GM23338 (cell line): ENCODE measurements at regions not wholly inside any gene's neighbourhood (a gene's known extent, or its start where the extent isn't known, plus 50 kb on each side); places are given as distances from the start of the nearest gene placed in this dataset.

ENCODE experiments used
- ATAC-seq: fragments of 200-7000 bp; cut with Tn5 transposase; 3 replicates; pipeline ENCODE4 v1.9.1; 2020
- DNase-seq: peaks from one replicate; pipeline ENCODE4 v3.0.0-alpha.2; 2015; ENCODE audit warnings: low spot score
- H2AFZ ChIP-seq: fragments of 200-600 bp; sonication (generic); 2 replicates; pipeline ENCODE4 v1.8.0; 2016; ENCODE audit warnings: antibody characterized with exemption, mild to moderate bottlenecking, moderate library complexity
- H3F3A ChIP-seq: fragments of 200-600 bp; sonication (generic); replicated peaks from 2 replicates; pipeline ENCODE4 v1.8.0; 2017; ENCODE audit warnings: antibody characterized with exemption, mixed run types, low read depth
- H3K27ac ChIP-seq: fragments of 200-600 bp; sonication (generic); 2 replicates; pipeline ENCODE4 v1.6.1; 2016; ENCODE audit warnings: low read depth
- H3K27me3 ChIP-seq: fragments of 200-600 bp; sonication (generic); 2 replicates; pipeline ENCODE4 v1.8.0; 2016; ENCODE audit warnings: mild to moderate bottlenecking, mixed run types, moderate library complexity; ENCODE audit not compliant: insufficient read depth
- H3K36me3 ChIP-seq: fragments of 200-600 bp; sonication (generic); 2 replicates; pipeline ENCODE4 v1.8.0; 2016; ENCODE audit warnings: mild to moderate bottlenecking; ENCODE audit not compliant: insufficient read depth
- H3K4me1 ChIP-seq: fragments of 200-600 bp; sonication (generic); 2 replicates; pipeline ENCODE4 v1.8.0; 2016; ENCODE audit warnings: mild to moderate bottlenecking, moderate library complexity; ENCODE audit not compliant: insufficient read depth
- H3K4me2 ChIP-seq: fragments of 200-600 bp; sonication (generic); 2 replicates; pipeline ENCODE4 v1.7.1; 2017; ENCODE audit warnings: mixed run types
- H3K4me3 ChIP-seq: fragments of 200-600 bp; sonication (generic); 2 replicates; pipeline ENCODE4 v1.6.1; 2016; ENCODE audit warnings: mixed run types
- H3K79me2 ChIP-seq: fragments of 200-600 bp; sonication (generic); replicated peaks from 2 replicates; pipeline ENCODE4 v1.8.0; 2017; ENCODE audit warnings: mild to moderate bottlenecking; ENCODE audit not compliant: insufficient read depth
- H3K9me2 ChIP-seq: fragments of 200-600 bp; sonication (generic); 2 replicates; pipeline ENCODE4 v1.8.0; 2017; ENCODE audit not compliant: insufficient read depth
- H4K20me1 ChIP-seq: fragments of 200-600 bp; sonication (generic); replicated peaks from 2 replicates; pipeline ENCODE4 v1.8.0; 2017; ENCODE audit warnings: mild to moderate bottlenecking; ENCODE audit not compliant: insufficient read depth
- H3K27ac Mint-ChIP-seq: 2 replicates; pipeline ENCODE4 v1.8.0; 2020; ENCODE audit warnings: inconsistent platforms, mild to moderate bottlenecking, moderate library complexity, mixed read lengths
- H3K27me3 Mint-ChIP-seq: 3 replicates; pipeline ENCODE4 v1.8.0; 2022; ENCODE audit warnings: low read depth, mild to moderate bottlenecking, moderate library complexity, mixed read lengths, inconsistent platforms; ENCODE audit not compliant: insufficient read depth, poor library complexity
- H3K36me3 Mint-ChIP-seq: 3 replicates; pipeline ENCODE4 v1.8.0; 2021; ENCODE audit warnings: low read depth, mild to moderate bottlenecking, inconsistent platforms, moderate library complexity, mixed read lengths
- H3K4me1 Mint-ChIP-seq: 3 replicates; pipeline ENCODE4 v1.8.0; 2020; ENCODE audit warnings: mild to moderate bottlenecking, inconsistent platforms, mixed read lengths
- H3K4me3 Mint-ChIP-seq: 3 replicates; pipeline ENCODE4 v1.8.0; 2021; ENCODE audit warnings: moderate library complexity, mild to moderate bottlenecking, inconsistent platforms, mixed read lengths
- H3K9me3 Mint-ChIP-seq: 3 replicates; pipeline ENCODE4 v1.8.0; 2020; ENCODE audit warnings: moderate library complexity, mild to moderate bottlenecking, inconsistent platforms, mixed read lengths
- CREB1 ChIP-seq: fragments of 250-450 bp; sonication (Bioruptor Pico); IDR thresholded peaks from 2 replicates; pipeline ENCODE4 v1.5.0; 2020; ENCODE audit warnings: low read depth, mild to moderate bottlenecking, moderate library complexity
- EZH2 ChIP-seq: fragments of 200-600 bp; sonication (generic); IDR thresholded peaks from one replicate; pipeline ENCODE4 v1.8.0; 2017; ENCODE audit warnings: antibody characterized with exemption, mild to moderate bottlenecking, low read depth; ENCODE audit not compliant: unreplicated experiment
- EZH2phosphoT487 ChIP-seq: fragments of 200-600 bp; sonication (generic); IDR thresholded peaks from one replicate; pipeline ENCODE4 v1.8.1; 2018; ENCODE audit warnings: antibody characterized with exemption; ENCODE audit not compliant: unreplicated experiment
- JUNB ChIP-seq: IDR thresholded peaks from one replicate; pipeline ENCODE4 v1.6.1; 2016; ENCODE audit warnings: antibody characterized with exemption; ENCODE audit not compliant: unreplicated experiment
- NANOG ChIP-seq: IDR thresholded peaks from 2 replicates; pipeline ENCODE4 v1.6.1; 2016; ENCODE audit warnings: antibody characterized with exemption, borderline replicate concordance
- POLR2AphosphoS5 ChIP-seq: IDR thresholded peaks from 2 replicates; pipeline ENCODE4 v1.6.1; 2016; ENCODE audit warnings: antibody characterized with exemption, low read depth
- STAT1 ChIP-seq: IDR thresholded peaks from one replicate; pipeline ENCODE4 v1.6.1; 2016; ENCODE audit warnings: antibody characterized with exemption; ENCODE audit not compliant: unreplicated experiment
- ZNF114 ChIP-seq: fragments of 250-450 bp; sonication (Bioruptor Pico); IDR thresholded peaks from 2 replicates; pipeline ENCODE4 v1.5.0; 2020; ENCODE audit warnings: mild to moderate bottlenecking, moderate library complexity
- ZNF331 ChIP-seq: fragments of 250-450 bp; sonication (Bioruptor Pico); IDR thresholded peaks from 2 replicates; pipeline ENCODE4 v1.5.0; 2020; ENCODE audit warnings: low read depth, mild to moderate bottlenecking, moderate library complexity
- TF ChIP-seq, protein P1 (sequence below): IDR thresholded peaks from 2 replicates; pipeline ENCODE4 v1.6.1; 2016; ENCODE audit warnings: antibody characterized with exemption
- TF ChIP-seq, protein P2 (sequence below), 2 experiments: fragments of 200-600 bp in 1 of 2; sonication (generic) in 1 of 2; conservative IDR thresholded peaks; 2 replicates each; pipeline versions ENCODE4 v1.5.1 to v1.6.1; 2016 to 2017; ENCODE audit warnings: antibody characterized with exemption in 2 of 2, low read depth in 2 of 2, mild to moderate bottlenecking in 2 of 2, moderate library complexity in 1 of 2
- TF ChIP-seq, protein P3 (sequence below): IDR thresholded peaks from one replicate; pipeline ENCODE4 v1.6.1; 2018; ENCODE audit warnings: antibody characterized with exemption; ENCODE audit not compliant: unreplicated experiment
- TF ChIP-seq, protein P4 (sequence below): fragments of 250-450 bp; sonication (Bioruptor Pico); IDR thresholded peaks from 2 replicates; pipeline ENCODE4 v1.5.0; 2020; ENCODE audit warnings: mild to moderate bottlenecking, moderate library complexity

DNA sequence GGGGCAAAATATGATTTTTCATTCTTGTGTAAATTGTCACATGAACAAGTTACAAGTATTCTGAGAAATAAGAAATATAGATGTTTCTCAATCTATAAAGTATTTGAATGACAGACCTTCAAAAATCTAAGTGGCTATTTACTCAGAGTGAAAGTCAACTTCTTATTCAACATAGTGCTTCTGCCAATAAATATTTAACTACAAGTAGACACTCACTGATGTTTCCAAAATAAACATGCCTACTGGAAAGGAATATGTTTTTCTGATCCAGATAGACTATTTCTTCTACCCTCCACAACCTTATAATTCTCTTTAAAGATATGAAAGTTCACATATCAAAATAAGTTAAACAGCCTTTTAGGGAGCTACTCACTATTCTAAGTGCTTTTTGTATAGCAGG is 296.3 kb downstream of the DSC3 start:
- peaks cover 15% of the 10 kb centered on the region; the same call in 2 of the 3 replicates for H3K4me1 Mint-ChIP-seq
- no peak for ATAC-seq

More for the DNA sequence above, 296.3 kb downstream of the DSC3 start:
- H3K9me3 Mint-ChIP-seq, result no peaks in the 10 kb centered on the region; the same call in 1 of the 3 replicates
- H3K79me2 ChIP-seq, result no peaks in the 10 kb centered on the region
- no peaks in the 10 kb centered on the region for H3K27me3 ChIP-seq
- H4K20me1 ChIP-seq, result no peaks in the 10 kb centered on the region
- no peak overlapping the region for H2AFZ ChIP-seq
- H3K27ac Mint-ChIP-seq, result no peak overlapping the region
- H3K4me2 ChIP-seq, result no peak overlapping the region
- H3K27me3 Mint-ChIP-seq, result no peaks in the 10 kb centered on the region
- H3K36me3 Mint-ChIP-seq, result peaks cover 5% of the 10 kb centered on the region; the same call in 2 of the 3 replicates
- TF ChIP-seq JUNB (no peak), EZH2 (no peak), NANOG (no peak), ZNF331 (no peak), EZH2phosphoT487 (no peak), STAT1 (no peak), ZNF114 (CRISPR knock-in tag) (no peak), POLR2AphosphoS5 (no peak), CREB1 (CRISPR knock-in tag) (no peak)
- TF ChIP-seq, protein P1, sequence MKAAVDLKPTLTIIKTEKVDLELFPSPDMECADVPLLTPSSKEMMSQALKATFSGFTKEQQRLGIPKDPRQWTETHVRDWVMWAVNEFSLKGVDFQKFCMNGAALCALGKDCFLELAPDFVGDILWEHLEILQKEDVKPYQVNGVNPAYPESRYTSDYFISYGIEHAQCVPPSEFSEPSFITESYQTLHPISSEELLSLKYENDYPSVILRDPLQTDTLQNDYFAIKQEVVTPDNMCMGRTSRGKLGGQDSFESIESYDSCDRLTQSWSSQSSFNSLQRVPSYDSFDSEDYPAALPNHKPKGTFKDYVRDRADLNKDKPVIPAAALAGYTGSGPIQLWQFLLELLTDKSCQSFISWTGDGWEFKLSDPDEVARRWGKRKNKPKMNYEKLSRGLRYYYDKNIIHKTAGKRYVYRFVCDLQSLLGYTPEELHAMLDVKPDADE, result no peak
- TF ChIP-seq, protein P2, sequence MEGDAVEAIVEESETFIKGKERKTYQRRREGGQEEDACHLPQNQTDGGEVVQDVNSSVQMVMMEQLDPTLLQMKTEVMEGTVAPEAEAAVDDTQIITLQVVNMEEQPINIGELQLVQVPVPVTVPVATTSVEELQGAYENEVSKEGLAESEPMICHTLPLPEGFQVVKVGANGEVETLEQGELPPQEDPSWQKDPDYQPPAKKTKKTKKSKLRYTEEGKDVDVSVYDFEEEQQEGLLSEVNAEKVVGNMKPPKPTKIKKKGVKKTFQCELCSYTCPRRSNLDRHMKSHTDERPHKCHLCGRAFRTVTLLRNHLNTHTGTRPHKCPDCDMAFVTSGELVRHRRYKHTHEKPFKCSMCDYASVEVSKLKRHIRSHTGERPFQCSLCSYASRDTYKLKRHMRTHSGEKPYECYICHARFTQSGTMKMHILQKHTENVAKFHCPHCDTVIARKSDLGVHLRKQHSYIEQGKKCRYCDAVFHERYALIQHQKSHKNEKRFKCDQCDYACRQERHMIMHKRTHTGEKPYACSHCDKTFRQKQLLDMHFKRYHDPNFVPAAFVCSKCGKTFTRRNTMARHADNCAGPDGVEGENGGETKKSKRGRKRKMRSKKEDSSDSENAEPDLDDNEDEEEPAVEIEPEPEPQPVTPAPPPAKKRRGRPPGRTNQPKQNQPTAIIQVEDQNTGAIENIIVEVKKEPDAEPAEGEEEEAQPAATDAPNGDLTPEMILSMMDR (conservative IDR thresholded peaks at IDR 0.05; ENCODE audit: low read depth in 2 of 2), result no peak
- TF ChIP-seq, protein P3, sequence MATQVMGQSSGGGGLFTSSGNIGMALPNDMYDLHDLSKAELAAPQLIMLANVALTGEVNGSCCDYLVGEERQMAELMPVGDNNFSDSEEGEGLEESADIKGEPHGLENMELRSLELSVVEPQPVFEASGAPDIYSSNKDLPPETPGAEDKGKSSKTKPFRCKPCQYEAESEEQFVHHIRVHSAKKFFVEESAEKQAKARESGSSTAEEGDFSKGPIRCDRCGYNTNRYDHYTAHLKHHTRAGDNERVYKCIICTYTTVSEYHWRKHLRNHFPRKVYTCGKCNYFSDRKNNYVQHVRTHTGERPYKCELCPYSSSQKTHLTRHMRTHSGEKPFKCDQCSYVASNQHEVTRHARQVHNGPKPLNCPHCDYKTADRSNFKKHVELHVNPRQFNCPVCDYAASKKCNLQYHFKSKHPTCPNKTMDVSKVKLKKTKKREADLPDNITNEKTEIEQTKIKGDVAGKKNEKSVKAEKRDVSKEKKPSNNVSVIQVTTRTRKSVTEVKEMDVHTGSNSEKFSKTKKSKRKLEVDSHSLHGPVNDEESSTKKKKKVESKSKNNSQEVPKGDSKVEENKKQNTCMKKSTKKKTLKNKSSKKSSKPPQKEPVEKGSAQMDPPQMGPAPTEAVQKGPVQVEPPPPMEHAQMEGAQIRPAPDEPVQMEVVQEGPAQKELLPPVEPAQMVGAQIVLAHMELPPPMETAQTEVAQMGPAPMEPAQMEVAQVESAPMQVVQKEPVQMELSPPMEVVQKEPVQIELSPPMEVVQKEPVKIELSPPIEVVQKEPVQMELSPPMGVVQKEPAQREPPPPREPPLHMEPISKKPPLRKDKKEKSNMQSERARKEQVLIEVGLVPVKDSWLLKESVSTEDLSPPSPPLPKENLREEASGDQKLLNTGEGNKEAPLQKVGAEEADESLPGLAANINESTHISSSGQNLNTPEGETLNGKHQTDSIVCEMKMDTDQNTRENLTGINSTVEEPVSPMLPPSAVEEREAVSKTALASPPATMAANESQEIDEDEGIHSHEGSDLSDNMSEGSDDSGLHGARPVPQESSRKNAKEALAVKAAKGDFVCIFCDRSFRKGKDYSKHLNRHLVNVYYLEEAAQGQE, result no peak
- TF ChIP-seq, protein P4, sequence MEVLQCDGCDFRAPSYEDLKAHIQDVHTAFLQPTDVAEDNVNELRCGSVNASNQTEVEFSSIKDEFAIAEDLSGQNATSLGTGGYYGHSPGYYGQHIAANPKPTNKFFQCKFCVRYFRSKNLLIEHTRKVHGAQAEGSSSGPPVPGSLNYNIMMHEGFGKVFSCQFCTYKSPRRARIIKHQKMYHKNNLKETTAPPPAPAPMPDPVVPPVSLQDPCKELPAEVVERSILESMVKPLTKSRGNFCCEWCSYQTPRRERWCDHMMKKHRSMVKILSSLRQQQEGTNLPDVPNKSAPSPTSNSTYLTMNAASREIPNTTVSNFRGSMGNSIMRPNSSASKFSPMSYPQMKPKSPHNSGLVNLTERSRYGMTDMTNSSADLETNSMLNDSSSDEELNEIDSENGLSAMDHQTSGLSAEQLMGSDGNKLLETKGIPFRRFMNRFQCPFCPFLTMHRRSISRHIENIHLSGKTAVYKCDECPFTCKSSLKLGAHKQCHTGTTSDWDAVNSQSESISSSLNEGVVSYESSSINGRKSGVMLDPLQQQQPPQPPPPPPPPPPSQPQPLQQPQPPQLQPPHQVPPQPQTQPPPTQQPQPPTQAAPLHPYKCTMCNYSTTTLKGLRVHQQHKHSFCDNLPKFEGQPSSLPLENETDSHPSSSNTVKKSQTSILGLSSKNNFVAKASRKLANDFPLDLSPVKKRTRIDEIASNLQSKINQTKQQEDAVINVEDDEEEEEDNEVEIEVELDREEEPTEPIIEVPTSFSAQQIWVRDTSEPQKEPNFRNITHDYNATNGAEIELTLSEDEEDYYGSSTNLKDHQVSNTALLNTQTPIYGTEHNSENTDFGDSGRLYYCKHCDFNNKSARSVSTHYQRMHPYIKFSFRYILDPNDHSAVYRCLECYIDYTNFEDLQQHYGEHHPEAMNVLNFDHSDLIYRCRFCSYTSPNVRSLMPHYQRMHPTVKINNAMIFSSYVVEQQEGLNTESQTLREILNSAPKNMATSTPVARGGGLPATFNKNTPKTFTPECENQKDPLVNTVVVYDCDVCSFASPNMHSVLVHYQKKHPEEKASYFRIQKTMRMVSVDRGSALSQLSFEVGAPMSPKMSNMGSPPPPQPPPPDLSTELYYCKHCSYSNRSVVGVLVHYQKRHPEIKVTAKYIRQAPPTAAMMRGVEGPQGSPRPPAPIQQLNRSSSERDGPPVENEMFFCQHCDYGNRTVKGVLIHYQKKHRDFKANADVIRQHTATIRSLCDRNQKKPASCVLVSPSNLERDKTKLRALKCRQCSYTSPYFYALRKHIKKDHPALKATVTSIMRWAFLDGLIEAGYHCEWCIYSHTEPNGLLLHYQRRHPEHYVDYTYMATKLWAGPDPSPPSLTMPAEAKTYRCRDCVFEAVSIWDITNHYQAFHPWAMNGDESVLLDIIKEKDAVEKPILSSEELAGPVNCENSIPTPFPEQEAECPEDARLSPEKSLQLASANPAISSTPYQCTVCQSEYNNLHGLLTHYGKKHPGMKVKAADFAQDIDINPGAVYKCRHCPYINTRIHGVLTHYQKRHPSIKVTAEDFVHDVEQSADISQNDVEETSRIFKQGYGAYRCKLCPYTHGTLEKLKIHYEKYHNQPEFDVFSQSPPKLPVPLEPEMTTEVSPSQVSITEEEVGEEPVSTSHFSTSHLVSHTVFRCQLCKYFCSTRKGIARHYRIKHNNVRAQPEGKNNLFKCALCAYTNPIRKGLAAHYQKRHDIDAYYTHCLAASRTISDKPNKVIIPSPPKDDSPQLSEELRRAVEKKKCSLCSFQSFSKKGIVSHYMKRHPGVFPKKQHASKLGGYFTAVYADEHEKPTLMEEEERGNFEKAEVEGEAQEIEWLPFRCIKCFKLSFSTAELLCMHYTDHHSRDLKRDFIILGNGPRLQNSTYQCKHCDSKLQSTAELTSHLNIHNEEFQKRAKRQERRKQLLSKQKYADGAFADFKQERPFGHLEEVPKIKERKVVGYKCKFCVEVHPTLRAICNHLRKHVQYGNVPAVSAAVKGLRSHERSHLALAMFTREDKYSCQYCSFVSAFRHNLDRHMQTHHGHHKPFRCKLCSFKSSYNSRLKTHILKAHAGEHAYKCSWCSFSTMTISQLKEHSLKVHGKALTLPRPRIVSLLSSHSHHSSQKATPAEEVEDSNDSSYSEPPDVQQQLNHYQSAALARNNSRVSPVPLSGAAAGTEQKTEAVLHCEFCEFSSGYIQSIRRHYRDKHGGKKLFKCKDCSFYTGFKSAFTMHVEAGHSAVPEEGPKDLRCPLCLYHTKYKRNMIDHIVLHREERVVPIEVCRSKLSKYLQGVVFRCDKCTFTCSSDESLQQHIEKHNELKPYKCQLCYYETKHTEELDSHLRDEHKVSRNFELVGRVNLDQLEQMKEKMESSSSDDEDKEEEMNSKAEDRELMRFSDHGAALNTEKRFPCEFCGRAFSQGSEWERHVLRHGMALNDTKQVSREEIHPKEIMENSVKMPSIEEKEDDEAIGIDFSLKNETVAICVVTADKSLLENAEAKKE (CRISPR knock-in tag), result no peak
- H3K9me2 ChIP-seq, result no peaks in the 10 kb centered on the region
- H3K27ac ChIP-seq, result no peak overlapping the region
- H3K4me3 ChIP-seq, result no peak overlapping the region
- DNase-seq, result no peak
- H3K4me3 Mint-ChIP-seq, result no peak overlapping the region
- H3F3A ChIP-seq, result no peaks in the 10 kb centered on the region
- peaks cover 10% of the 10 kb centered on the region; the same call in 1 of the 2 replicates for H3K4me1 ChIP-seq
- no peaks in the 10 kb centered on the region for H3K36me3 ChIP-seq
